CD4-positive, alpha-beta T cell treated with Interleukin-12 subunit alpha and Interleukin-12 subunit beta, for 1 hour (primary cell): ENCODE measurements at regions not wholly inside any gene's neighbourhood (a gene's known extent, or its start where the extent isn't known, plus 50 kb on each side); places are given as distances from the start of the nearest gene placed in this dataset.

ENCODE experiments used
- DNase-seq: peaks from one replicate; pipeline ENCODE4 v3.0.0-alpha.2; 2020

DNA sequence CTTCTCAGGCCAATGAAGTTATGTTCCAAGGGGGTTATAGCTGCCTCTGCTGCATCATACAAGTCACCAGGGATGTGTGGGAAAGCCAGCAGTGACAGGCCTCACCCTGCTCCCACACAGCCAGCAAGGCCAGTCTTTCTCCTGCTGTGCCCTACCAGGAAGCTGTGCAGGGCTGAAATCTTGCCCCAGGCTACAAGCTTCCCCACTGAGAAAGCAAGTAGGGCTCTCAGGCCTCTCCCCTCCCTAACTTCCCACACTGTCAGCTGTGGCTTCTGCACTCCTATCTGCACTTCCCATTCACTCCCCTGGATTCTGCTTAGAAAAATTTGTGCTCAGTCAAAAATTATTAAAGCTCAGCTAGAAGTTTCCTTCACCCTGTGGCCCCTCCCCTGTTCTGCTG is 611.2 kb upstream of the ZNF608 start:
- no peak for DNase-seq

DNA sequence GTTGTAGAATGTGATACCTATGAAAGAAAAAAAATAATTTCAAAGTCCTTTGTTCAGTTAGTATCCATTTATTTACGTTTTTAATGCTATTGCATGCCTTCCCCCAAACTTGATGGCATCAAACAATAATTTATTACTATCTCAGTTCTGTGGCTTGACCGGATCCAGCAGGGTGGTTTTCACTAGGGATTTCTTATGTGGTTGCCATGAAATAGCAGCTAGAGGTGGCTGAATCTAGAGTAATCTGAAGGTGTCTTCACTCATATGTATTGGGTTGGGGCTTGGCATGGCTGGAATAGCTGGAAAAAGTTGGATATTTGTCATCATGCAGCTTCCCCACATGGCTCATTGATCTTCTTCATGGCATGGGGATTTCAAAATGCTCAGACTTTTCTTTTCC is 619.3 kb upstream of the ZNF608 start:
- no peak for DNase-seq

GRCh38 chr5:125367702-125368101 is 621.3 kb upstream of the ZNF608 start:
- DNase-seq = no peak

DNA sequence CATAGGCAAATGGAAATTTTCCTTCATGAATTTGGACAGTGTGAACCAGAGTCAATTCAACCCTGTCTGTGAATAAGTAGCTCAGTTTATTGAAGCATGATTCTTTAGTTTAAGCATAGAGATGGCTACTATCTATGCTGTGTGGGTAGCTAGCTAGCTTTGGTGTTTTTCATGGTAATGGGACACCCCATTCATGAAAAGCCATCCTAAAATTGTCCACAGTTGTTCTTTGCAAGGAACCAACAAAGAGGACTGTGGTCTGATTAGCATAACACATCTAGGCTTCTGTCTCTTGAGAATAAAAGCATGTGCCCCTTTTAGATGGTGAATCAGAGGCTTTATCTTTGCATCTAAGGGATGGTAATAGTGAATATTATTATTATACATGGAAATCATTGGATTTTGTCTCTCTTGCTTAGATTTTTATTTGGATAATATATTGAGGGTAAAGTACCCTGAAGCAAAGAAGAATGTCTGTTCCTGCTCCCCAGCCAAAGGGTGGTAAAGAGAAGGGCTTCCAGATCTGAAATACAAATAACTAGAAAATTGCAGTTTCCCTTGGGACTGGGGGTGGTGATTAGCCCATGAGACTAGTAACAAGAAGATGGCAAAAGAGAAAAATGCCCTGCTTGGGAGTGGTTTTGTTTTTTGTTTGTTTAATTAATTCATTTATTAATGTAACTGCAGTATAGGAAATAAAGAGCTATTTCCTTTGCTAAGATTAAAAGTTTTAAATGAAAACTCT is 624.2 kb upstream of the ZNF608 start:
- DNase-seq = no peak

GRCh38 chr5:125372694-125373631 is 626.5 kb upstream of the ZNF608 start:
- DNase-seq = no peak

DNA sequence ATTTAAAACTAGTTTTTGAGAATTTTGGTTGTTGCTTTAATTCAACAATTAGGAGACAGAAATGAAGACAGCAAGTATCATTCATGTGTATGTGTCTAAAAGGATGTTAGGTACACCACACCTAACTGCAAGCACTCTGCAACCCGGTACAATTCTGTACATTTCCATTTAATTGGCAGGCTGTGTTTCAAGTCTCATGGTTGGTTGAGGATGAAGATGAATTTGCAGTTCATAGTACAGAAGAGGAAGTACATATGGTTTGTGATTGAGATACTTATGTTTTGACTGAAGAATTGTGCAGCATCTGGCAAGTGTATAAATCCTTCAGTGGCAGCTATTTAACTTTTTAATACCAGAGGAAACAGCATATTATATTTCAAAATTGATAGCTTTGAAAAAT is 628.7 kb upstream of the ZNF608 start:
- DNase-seq = no peak

GRCh38 chr5:125376059-125376641 is 629.7 kb upstream of the ZNF608 start:
- no peak for DNase-seq

- no peak for DNase-seq
Observed at GRCh38 chr5:125377141-125377540, 630.7 kb upstream of the ZNF608 start.

DNA sequence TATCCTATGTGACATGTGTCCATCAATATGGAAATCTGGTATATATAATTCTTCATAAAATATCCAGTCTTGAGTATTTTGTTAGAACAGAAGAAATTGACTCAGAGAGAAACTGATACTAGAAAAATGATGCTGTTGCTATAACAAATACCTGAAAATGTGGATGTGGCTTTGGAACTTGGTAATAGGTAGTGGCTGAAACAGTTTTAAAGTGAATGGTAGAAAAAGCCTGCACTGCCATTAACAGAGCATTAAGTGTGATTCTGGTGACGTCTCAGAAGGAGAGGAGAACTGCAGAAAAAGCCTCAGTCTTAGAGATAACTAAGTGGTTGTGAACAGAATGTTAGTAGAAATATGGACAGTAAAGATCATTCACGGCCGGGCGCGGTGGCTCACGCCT is 634.9 kb upstream of the ZNF608 start:
- DNase-seq = no peak

- no peak for DNase-seq
Observed at GRCh38 chr5:125384071-125384470, 637.6 kb upstream of the ZNF608 start.

DNA sequence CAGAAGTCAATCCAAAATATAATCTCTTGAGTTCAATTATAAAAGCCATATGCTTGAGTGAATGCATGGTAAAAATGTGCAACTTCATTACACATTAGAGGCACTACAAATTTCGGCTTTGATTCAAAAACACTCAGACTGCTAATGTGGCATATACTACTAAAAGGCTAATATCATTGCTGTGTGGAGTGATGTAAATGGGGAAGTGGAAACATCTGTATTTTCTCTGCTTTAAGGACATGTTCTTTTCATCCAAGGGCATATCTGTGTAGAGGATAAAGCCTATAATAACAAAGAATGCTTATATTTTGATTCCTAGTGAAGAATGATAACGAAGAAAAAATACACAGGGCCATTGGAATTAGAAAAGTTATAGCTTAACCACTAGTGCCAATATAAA is 643.9 kb upstream of the ZNF608 start:
- no peak for DNase-seq

DNA sequence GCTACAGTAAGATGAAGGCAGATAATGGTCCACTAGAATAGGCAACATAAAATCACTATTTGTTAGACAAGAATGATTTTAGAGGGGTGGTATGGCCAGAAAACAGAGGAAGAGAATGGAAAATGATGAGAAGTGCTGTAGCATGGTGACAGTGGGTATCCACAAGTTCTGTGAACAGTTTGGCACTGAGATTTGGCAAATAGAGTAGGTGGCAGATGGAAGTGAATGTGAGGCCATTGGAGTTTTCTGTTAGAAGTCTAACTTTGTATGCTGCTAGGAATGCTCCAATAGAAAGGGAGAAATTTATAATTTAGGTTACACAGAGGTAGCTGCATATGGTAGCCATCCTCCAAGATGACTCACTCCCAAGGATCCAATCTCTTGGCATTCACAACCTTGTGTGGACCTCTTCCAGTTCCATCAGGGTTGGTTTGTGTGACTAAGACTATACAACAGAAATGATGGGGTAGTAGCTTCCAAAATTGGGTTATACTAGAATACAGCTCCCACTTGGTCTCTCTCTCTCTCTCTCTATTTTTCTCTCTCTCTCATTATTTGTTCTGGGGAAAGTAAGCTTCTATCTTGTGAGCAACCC is 646.9 kb upstream of the ZNF608 start:
- no peak for DNase-seq

- no peak for DNase-seq
Observed at GRCh38 chr5:125394661-125395280, 648.3 kb upstream of the ZNF608 start.

DNA sequence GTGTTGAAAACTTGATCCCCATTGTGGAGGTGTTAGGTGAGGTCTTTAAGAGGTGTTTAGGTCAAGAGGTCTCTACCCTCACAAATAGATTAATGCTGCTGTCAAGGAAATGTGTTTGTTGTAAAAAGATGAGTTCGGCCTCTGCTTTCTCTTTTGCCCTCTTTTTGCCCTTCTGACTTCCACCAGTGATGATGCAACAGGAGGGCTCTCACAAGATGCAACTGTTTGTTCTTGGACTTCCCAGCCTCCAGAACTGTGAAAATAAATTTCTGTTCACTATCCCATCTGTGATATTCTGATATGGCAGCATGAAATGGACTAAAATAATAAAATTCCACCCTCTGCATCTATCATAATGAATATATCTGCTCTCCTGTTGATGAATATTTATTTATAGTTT is 650.0 kb upstream of the ZNF608 start:
- no peak for DNase-seq

DNA sequence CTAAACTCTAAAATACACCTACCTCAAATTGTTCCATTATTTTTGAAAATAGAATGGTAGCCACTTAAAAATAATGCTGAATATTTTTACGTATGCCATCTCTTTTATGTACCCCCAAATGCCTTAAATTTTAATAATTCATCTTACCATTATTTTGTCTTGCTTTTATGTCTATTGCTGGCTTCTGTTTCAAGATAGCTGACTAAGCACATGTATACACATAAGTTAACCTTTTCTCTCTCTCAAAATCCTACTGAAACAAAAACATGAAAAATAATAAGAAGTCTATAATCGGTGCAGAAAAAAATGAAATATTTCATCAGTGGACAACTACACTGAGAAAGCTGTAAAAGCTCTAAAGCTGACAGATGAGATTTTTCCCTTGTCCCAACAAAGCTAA is 652.0 kb upstream of the ZNF608 start:
- no peak for DNase-seq

GRCh38 chr5:125399885-125400284 is 653.4 kb upstream of the ZNF608 start:
- DNase-seq = no peak

GRCh38 chr5:125401724-125402622 is 655.5 kb upstream of the ZNF608 start:
- DNase-seq = no peak

DNA sequence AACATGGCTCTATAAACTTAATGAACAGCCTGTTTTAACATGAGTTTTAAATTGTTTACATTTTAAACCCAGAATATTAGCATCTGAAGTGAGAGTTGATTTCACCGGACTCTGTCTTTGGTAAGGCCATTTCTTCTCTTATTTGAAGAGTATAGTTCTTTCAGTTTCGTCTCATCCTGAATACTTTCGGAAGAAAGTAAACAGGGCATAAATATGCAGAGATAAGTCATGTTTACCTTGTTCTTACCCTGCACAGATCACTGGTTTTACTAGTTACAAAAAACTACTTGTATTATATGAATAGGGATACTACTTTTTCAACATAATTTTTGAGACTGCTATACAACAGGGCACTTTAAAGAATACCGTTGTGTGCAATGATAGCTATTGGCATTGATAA is 656.3 kb upstream of the ZNF608 start:
- DNase-seq = no peak

GRCh38 chr5:125404056-125404455 is 657.6 kb upstream of the ZNF608 start:
- DNase-seq = no peak

- DNase-seq = no peak
Observed at GRCh38 chr5:125408448-125409233, 662.2 kb upstream of the ZNF608 start.
